GM21528 (cell line): ENCODE measurements at regions not wholly inside any gene's neighbourhood (a gene's known extent, or its start where the extent isn't known, plus 50 kb on each side); places are given as distances from the start of the nearest gene placed in this dataset.
"Not testable (repeated sequence)": the region's sequence is repeated elsewhere in the genome, so short reads cannot be mapped to it uniquely, and the experiment has no call there.

ENCODE experiments used
- ATAC-seq: cut with Tn5 transposase; IDR thresholded peaks from one replicate; pipeline ENCODE4 v1.9.1; 2021; ENCODE audit warnings: mild to moderate bottlenecking, moderate library complexity; ENCODE audit not compliant: unreplicated experiment, low FRiP score

- no peak for ATAC-seq
These were observed 478.0 kb upstream of the DDX18 start for GRCh38 chr2:117336496-117336895.

GRCh38 chr2:117337981-117338380 lies 476.5 kb upstream of the DDX18 start:
- not testable (repeated sequence) for ATAC-seq

GRCh38 chr2:117339980-117340379 lies 474.5 kb upstream of the DDX18 start:
- no peak for ATAC-seq

- no peak for ATAC-seq
These were observed 472.8 kb upstream of the DDX18 start for GRCh38 chr2:117341690-117342089.

GRCh38 chr2:117342415-117342814 lies 472.1 kb upstream of the DDX18 start:
- no peak for ATAC-seq

GRCh38 chr2:117349687-117350086 lies 464.8 kb upstream of the DDX18 start:
- ATAC-seq: no peak

GRCh38 chr2:117351396-117351795 lies 463.1 kb upstream of the DDX18 start:
- no peak for ATAC-seq

GRCh38 chr2:117359266-117359914 lies 455.1 kb upstream of the DDX18 start:
- no peak for ATAC-seq

- no peak for ATAC-seq
These were observed 453.9 kb upstream of the DDX18 start for GRCh38 chr2:117360586-117360985.

GRCh38 chr2:117378653-117379052 lies 435.8 kb upstream of the DDX18 start:
- peak; percentile 67 for ATAC-seq

GRCh38 chr2:117379928-117380327 lies 434.6 kb upstream of the DDX18 start:
- no peak for ATAC-seq

- ATAC-seq: not testable (repeated sequence)
These were observed 430.5 kb upstream of the DDX18 start for GRCh38 chr2:117383997-117384396.

- ATAC-seq: no peak
These were observed 418.3 kb upstream of the DDX18 start for GRCh38 chr2:117396161-117396560.

- no peak for ATAC-seq
These were observed 412.9 kb upstream of the DDX18 start for GRCh38 chr2:117401582-117401981.

- ATAC-seq: no peak
These were observed 408.0 kb upstream of the DDX18 start for GRCh38 chr2:117406443-117406842.

- ATAC-seq: no peak
These were observed 406.7 kb upstream of the DDX18 start for GRCh38 chr2:117407746-117408145.

- ATAC-seq: no peak
These were observed 405.0 kb upstream of the DDX18 start for GRCh38 chr2:117409443-117409842.

- ATAC-seq: no peak
These were observed 402.5 kb upstream of the DDX18 start for GRCh38 chr2:117411983-117412382.

- ATAC-seq: no peak
These were observed 381.7 kb upstream of the DDX18 start for GRCh38 chr2:117432746-117433145.

- no peak for ATAC-seq
These were observed 377.8 kb upstream of the DDX18 start for GRCh38 chr2:117436697-117437096.

GRCh38 chr2:117470311-117471095 lies 344.0 kb upstream of the DDX18 start:
- ATAC-seq: no peak

GRCh38 chr2:117481608-117482007 lies 332.9 kb upstream of the DDX18 start:
- no peak for ATAC-seq
